Lung (tissue), 11 donors: ENCODE measurements at regions not wholly inside any gene's neighbourhood (a gene's known extent, or its start where the extent isn't known, plus 50 kb on each side); places are given as distances from the start of the nearest gene placed in this dataset.

ENCODE experiments used
- ATAC-seq: fragments of 200-7000 bp; cut with Tn5 transposase; one replicate; pipeline ENCODE4 v1.9.1; 2020; ENCODE audit warnings: moderate number of reproducible peaks; ENCODE audit not compliant: insufficient read depth, low FRiP score
- DNase-seq, 3 donors: peaks; one replicate each; pipeline ENCODE4 v3.0.0-alpha.2; 2013 to 2017
- H3K27ac ChIP-seq, 2 donors: one replicate each; pipeline ENCODE4 v1.5.1; 2013; ENCODE audit warnings: mild to moderate bottlenecking in 2 of 2, moderate library complexity in 2 of 2, control low read depth in 1 of 2, inconsistent platforms in 1 of 2, low read depth in 1 of 2, low read length in 1 of 2
- H3K27me3 ChIP-seq, 3 donors: one replicate each; pipeline ENCODE4 v1.5.1; 2013; ENCODE audit warnings: low read length in 2 of 3; ENCODE audit not compliant: control insufficient read depth in 3 of 3, insufficient read depth in 3 of 3
- H3K36me3 ChIP-seq, 4 donors: one replicate each; pipeline ENCODE4 v1.5.1; 2013; ENCODE audit warnings: low read length in 4 of 4, mild to moderate bottlenecking in 1 of 4, moderate library complexity in 1 of 4; ENCODE audit not compliant: control insufficient read depth in 4 of 4, insufficient read depth in 4 of 4
- H3K4me1 ChIP-seq, 5 donors: one replicate each; pipeline ENCODE4 v1.5.1; 2013; ENCODE audit warnings: low read length in 5 of 5, mild to moderate bottlenecking in 2 of 5, moderate library complexity in 1 of 5; ENCODE audit not compliant: control insufficient read depth in 5 of 5, insufficient read depth in 5 of 5
- H3K4me3 ChIP-seq: one replicate; pipeline ENCODE4 v1.5.1; 2013; ENCODE audit warnings: mild to moderate bottlenecking, control low read depth, moderate library complexity
- H3K9ac ChIP-seq, 2 donors: one replicate each; pipeline ENCODE4 v1.5.1; 2013; ENCODE audit warnings: low read length in 2 of 2, control low read depth in 1 of 2; ENCODE audit not compliant: insufficient read depth in 1 of 2
- H3K9me3 ChIP-seq, 4 donors: one replicate each; pipeline ENCODE4 v1.5.1; 2013; ENCODE audit warnings: low read length in 3 of 4, mild to moderate bottlenecking in 1 of 4, moderate library complexity in 1 of 4; ENCODE audit not compliant: control insufficient read depth in 4 of 4, insufficient read depth in 3 of 4
- CTCF ChIP-seq: IDR thresholded peaks from 2 replicates; pipeline ENCODE4 v1.5.1; 2012; ENCODE audit warnings: mild to moderate bottlenecking; ENCODE audit errors: control extremely low read depth, extremely low read depth
- whole genome bisulfite sequencing, 2 donors: extraction: QIAGEN DNeasy Blood & Tissue Kit; methylation state at CpG; one replicate each; pipeline ENCODE4 v1.1.7; 2013; 5-methylcytosine and 5-hydroxymethylcytosine counted together
- donor health status: control.
- donor health status: control.
- donor health status: Bipolar disorder and iron deficiency.
- donor health status: healthy.
- donor health status: DM: yes; HTN: yes; CAD: no.

- no peaks in the 10 kb centered on the region for H3K27me3 ChIP-seq
- no peak for TF ChIP-seq CTCF
- ATAC-seq (no peak), DNase-seq (no peak)
- no peak overlapping the region for H3K9ac ChIP-seq
- peaks cover 0 to 5% (median 0%) of the 10 kb centered on the region in 4 donors for H3K9me3 ChIP-seq
- H3K36me3 ChIP-seq = no peaks in the 10 kb centered on the region
- H3K27ac ChIP-seq = no peak overlapping the region
- no peak overlapping the region for H3K4me3 ChIP-seq
- peaks cover 0 to 17% (median 4%) of the 10 kb centered on the region in 5 donors for H3K4me1 ChIP-seq
Observed at GRCh38 chr4:52241916-52242315, 190.8 kb downstream of the SPATA18 start.

DNA sequence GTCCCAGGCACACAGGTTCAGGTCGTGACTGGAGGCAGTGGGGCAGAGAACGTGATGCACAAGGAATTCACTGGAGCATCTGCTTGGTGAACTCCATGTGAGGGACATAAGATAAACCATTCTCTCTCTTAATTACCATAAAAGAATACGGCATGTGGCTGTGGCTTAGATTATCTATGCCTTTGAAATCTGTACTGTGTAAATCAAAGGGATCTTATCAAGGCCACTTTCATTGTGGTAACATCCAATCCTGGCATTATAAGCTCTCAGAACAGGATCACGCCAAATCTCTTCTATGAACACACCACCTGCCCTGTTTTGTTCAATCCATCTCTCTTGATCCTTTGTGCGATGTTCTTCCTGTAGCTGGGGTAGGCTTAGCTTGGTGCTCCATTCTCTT, 192.3 kb downstream of the SPATA18 start:
- Histone ChIP-seq H3K9ac (no peak overlapping the region), H3K4me1 (peaks cover 0 to 26% (median 6%) of the 10 kb centered on the region in 5 donors), H3K4me3 (no peak overlapping the region), H3K27me3 (no peaks in the 10 kb centered on the region), H3K36me3 (no peaks in the 10 kb centered on the region), H3K9me3 (peaks cover 0 to 5% (median 0%) of the 10 kb centered on the region in 4 donors), H3K27ac (no peak overlapping the region)
- 89 to 93% methylated on average over 5 of the region's 5 CpGs for WGBS, 2 donors
- DNase-seq (no peak), ATAC-seq (no peak)
- no peak for TF ChIP-seq CTCF

GRCh38 chr4:52244103-52244775, 193.1 kb downstream of the SPATA18 start:
- TF ChIP-seq CTCF = no peak
- Histone ChIP-seq H3K9me3 (peaks cover 0 to 5% (median 0%) of the 10 kb centered on the region in 4 donors), H3K36me3 (no peaks in the 10 kb centered on the region), H3K4me3 (no peak overlapping the region), H3K27ac (no peak overlapping the region), H3K27me3 (no peaks in the 10 kb centered on the region), H3K4me1 (peaks cover 0 to 32% (median 6%) of the 10 kb centered on the region in 5 donors), H3K9ac (no peak overlapping the region)
- 57 to 77% methylated on average over 7 of the region's 7 CpGs for WGBS, 2 donors
- DNase-seq (no peak), ATAC-seq (no peak)

GRCh38 chr4:52244848-52245247, 193.7 kb downstream of the SPATA18 start:
- Histone ChIP-seq H3K36me3 (no peaks in the 10 kb centered on the region), H3K9me3 (peaks cover 0 to 4% (median 0%) of the 10 kb centered on the region in 4 donors), H3K27me3 (no peaks in the 10 kb centered on the region), H3K4me1 (peaks cover 0 to 33% (median 6%) of the 10 kb centered on the region in 5 donors), H3K4me3 (no peak overlapping the region), H3K9ac (no peak overlapping the region), H3K27ac (no peak overlapping the region)
- DNase-seq (peak in 2 of 3 donors; percentile 59 to 61), ATAC-seq (no peak)
- 45 to 61% methylated on average over 3 of the region's 3 CpGs for WGBS, 2 donors
- TF ChIP-seq CTCF = no peak
